Cardiac muscle cell (in vitro differentiated cells and primary cell): ENCODE measurements at regions not wholly inside any gene's neighbourhood (a gene's known extent, or its start where the extent isn't known, plus 50 kb on each side); places are given as distances from the start of the nearest gene placed in this dataset.

Experiments used
- DNase-seq, 2 donors: peaks; one replicate each; pipeline versions ENCODE4 v3.0.0 to v3.0.0-alpha.2; 2010 to 2017; ENCODE audit warnings: low read depth in 1 of 2, low spot score in 1 of 2
- H3K27ac ChIP-seq: fragments of 200-600 bp; sonication (generic); 2 replicates; pipeline ENCODE4 v1.5.1; 2016
- H3K27me3 ChIP-seq: fragments of 200-600 bp; sonication (generic); 2 replicates; pipeline ENCODE4 v1.6.0; 2016; ENCODE audit warnings: control low read depth
- H3K36me3 ChIP-seq: fragments of 200-600 bp; sonication (generic); 2 replicates; pipeline ENCODE4 v1.5.1; 2016; ENCODE audit warnings: control low read depth
- H3K4me1 ChIP-seq: fragments of 200-600 bp; sonication (generic); 2 replicates; pipeline ENCODE4 v1.8.1; 2017; ENCODE audit warnings: low read depth, mild to moderate bottlenecking, mixed run types
- H3K4me3 ChIP-seq: fragments of 200-600 bp; sonication (generic); 2 replicates; pipeline ENCODE4 v1.5.1; 2016; ENCODE audit warnings: mild to moderate bottlenecking
- H3K9me3 ChIP-seq: fragments of 200-600 bp; sonication (generic); 2 replicates; pipeline ENCODE4 v1.5.1; 2017; ENCODE audit warnings: low read depth, mild to moderate bottlenecking, control low read depth
- CTCF ChIP-seq: IDR thresholded peaks from 2 replicates; pipeline ENCODE4 v1.5.1; 2012; ENCODE audit warnings: low read depth, mild to moderate bottlenecking, low read length

GRCh38 chr14:85471156-85471555, 58.8 kb upstream of the FLRT2 start:
- H3K9me3 ChIP-seq = no peaks in the 10 kb centered on the region
- H3K27ac ChIP-seq = no peak overlapping the region
- H3K36me3 ChIP-seq = no peaks in the 10 kb centered on the region
- no peak for TF ChIP-seq CTCF
- H3K27me3 ChIP-seq = no peaks in the 10 kb centered on the region
- peak in 1 of 2 donors; percentile 75 for DNase-seq
- no peaks in the 10 kb centered on the region for H3K4me1 ChIP-seq
- no peak overlapping the region for H3K4me3 ChIP-seq

DNA sequence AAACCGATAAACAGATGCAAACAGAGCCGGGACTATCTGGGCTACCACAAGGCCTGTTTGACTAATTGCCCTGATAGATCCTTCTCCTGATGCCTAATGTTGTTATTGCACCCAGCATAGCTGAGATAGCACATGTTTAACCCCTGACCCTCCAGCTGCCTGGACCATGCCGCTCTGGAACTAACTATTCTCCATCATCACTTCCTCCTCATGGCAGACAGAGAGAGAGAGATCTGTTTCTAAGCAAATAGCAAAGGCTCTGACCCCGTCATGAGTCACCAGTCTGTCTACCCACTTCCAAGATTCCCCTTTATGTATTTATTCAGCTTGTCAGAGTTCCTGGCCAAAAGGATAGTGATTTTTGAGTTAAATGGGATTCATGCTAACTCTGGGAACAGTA, 58.2 kb upstream of the FLRT2 start:
- Histone ChIP-seq H3K4me3 (no peak overlapping the region), H3K36me3 (no peaks in the 10 kb centered on the region), H3K27me3 (no peaks in the 10 kb centered on the region), H3K4me1 (no peaks in the 10 kb centered on the region), H3K9me3 (no peaks in the 10 kb centered on the region), H3K27ac (no peak overlapping the region)
- no peak for TF ChIP-seq CTCF
- DNase-seq = peak in 1 of 2 donors; percentile 89

GRCh38 chr14:85474431-85474830, 55.5 kb upstream of the FLRT2 start:
- no peak overlapping the region for H3K27ac ChIP-seq
- no peak for TF ChIP-seq CTCF

GRCh38 chr14:85475113-85475512, 54.8 kb upstream of the FLRT2 start:
- no peak for TF ChIP-seq CTCF
- Histone ChIP-seq H3K4me1 (no peaks in the 10 kb centered on the region), H3K27ac (no peak overlapping the region), H3K36me3 (no peaks in the 10 kb centered on the region), H3K4me3 (no peak overlapping the region), H3K27me3 (no peaks in the 10 kb centered on the region), H3K9me3 (no peaks in the 10 kb centered on the region)
- DNase-seq = peak in 1 of 2 donors; percentile 82

More at GRCh38 chr14:85474431-85474830, 55.5 kb upstream of the FLRT2 start:
- Histone ChIP-seq H3K4me3 (no peak overlapping the region), H3K36me3 (no peaks in the 10 kb centered on the region), H3K27me3 (no peaks in the 10 kb centered on the region), H3K4me1 (no peaks in the 10 kb centered on the region), H3K9me3 (no peaks in the 10 kb centered on the region)
- peak in 1 of 2 donors; percentile 68 for DNase-seq

GRCh38 chr14:85479306-85479705, 50.6 kb upstream of the FLRT2 start:
- no peaks in the 10 kb centered on the region for H3K36me3 ChIP-seq
- H3K4me1 ChIP-seq = no peaks in the 10 kb centered on the region
- H3K9me3 ChIP-seq = no peaks in the 10 kb centered on the region
- DNase-seq = no peak
- no peak overlapping the region for H3K27ac ChIP-seq
- H3K27me3 ChIP-seq = no peaks in the 10 kb centered on the region
- H3K4me3 ChIP-seq = no peak overlapping the region
- no peak for TF ChIP-seq CTCF

DNA sequence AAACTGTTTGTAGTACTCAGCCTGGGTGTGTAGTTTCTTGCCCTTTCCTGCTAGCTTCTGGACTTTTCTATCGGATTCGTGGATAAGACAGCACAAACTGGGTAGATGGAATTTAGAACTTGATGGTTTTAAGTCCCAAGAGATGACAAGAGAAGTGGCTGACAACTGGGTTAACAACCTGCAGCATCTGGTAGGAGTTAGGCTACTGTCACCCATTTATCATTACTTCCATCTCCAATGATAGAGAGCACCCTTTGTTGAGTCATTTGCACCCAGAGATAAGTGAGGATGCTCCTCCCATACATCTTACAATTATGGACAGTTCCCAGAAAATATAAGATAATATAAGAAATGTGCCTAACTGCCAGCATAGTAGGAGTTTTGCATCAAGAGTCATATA, 50.2 kb upstream of the FLRT2 start:
- no peak overlapping the region for H3K27ac ChIP-seq
- no peak for TF ChIP-seq CTCF
- no peaks in the 10 kb centered on the region for H3K9me3 ChIP-seq
- DNase-seq = peak in 1 of 2 donors; percentile 7
- H3K4me1 ChIP-seq = no peaks in the 10 kb centered on the region
- no peaks in the 10 kb centered on the region for H3K27me3 ChIP-seq
- H3K36me3 ChIP-seq = no peaks in the 10 kb centered on the region
- no peak overlapping the region for H3K4me3 ChIP-seq
